SU-DHL-6 (cell line): ENCODE measurements at regions not wholly inside any gene's neighbourhood (a gene's known extent, or its start where the extent isn't known, plus 50 kb on each side); places are given as distances from the start of the nearest gene placed in this dataset.

Source experiments
- H2AFZ ChIP-seq: fragments of 200-600 bp; sonication (generic); 2 replicates; pipeline ENCODE4 v1.6.1; 2014; ENCODE audit warnings: low read depth, mild to moderate bottlenecking, moderate library complexity, mixed read lengths, antibody characterized with exemption, low read length; ENCODE audit not compliant: severe bottlenecking
- H3F3A ChIP-seq: fragments of 200-600 bp; shearing (Covaris generic); 2 replicates; pipeline ENCODE4 v1.6.0; 2016; ENCODE audit warnings: antibody characterized with exemption, mild to moderate bottlenecking; ENCODE audit not compliant: insufficient read depth
- H3K27ac ChIP-seq: fragments of 200-600 bp; sonication (generic); 2 replicates; pipeline ENCODE4 v1.5.1; 2016; ENCODE audit warnings: low read depth, mild to moderate bottlenecking, low read length, moderate library complexity, mixed read lengths
- H3K27me3 ChIP-seq: fragments of 200-600 bp; sonication (generic), shearing (Covaris generic); 2 replicates; pipeline ENCODE4 v1.6.0; 2014; ENCODE audit warnings: mild to moderate bottlenecking, low read length
- H3K36me3 ChIP-seq: fragments of 200-600 bp; sonication (generic); 2 replicates; pipeline ENCODE4 v1.6.1; 2014; ENCODE audit warnings: mild to moderate bottlenecking, low read length, mixed read lengths
- H3K4me2 ChIP-seq: fragments of 300-600, 200-600 bp; shearing (Covaris generic), sonication (generic); 2 replicates; pipeline ENCODE4 v1.6.0; 2014; ENCODE audit warnings: low read length, low read depth, mild to moderate bottlenecking; ENCODE audit not compliant: poor library complexity, severe bottlenecking
- H3K4me3 ChIP-seq: fragments of 200-600 bp; sonication (generic); 2 replicates; pipeline ENCODE4 v1.5.1; 2014; ENCODE audit warnings: antibody characterized with exemption, low read length, mild to moderate bottlenecking, mixed read lengths; ENCODE audit not compliant: insufficient read depth, poor library complexity, severe bottlenecking
- H3K79me2 ChIP-seq: fragments of 200-600 bp; sonication (generic); 2 replicates; pipeline ENCODE4 v1.6.1; 2014; ENCODE audit warnings: mild to moderate bottlenecking, low read length, moderate library complexity; ENCODE audit not compliant: insufficient read depth
- H3K9ac ChIP-seq: fragments of 200-600 bp; sonication (generic); 2 replicates; pipeline ENCODE4 v1.7.0; 2014; ENCODE audit warnings: mild to moderate bottlenecking, low read length
- H3K9me2 ChIP-seq: fragments of 200-600 bp; sonication (generic); replicated peaks from 2 replicates; pipeline ENCODE4 v1.6.1; 2014; ENCODE audit warnings: low read length; ENCODE audit not compliant: insufficient read depth
- H3K9me3 ChIP-seq: fragments of 200-600 bp; sonication (generic); 2 replicates; pipeline ENCODE4 v1.6.1; 2014; ENCODE audit warnings: low read length, mixed read lengths; ENCODE audit not compliant: insufficient read depth
- H4K20me1 ChIP-seq: fragments of 200-600 bp; sonication (generic); 2 replicates; pipeline ENCODE4 v1.6.1; 2014; ENCODE audit warnings: low read depth, mild to moderate bottlenecking, antibody characterized with exemption, low read length, moderate library complexity, mixed read lengths
- EZH2phosphoT487 ChIP-seq: fragments of 200-600 bp; sonication (generic), shearing (Covaris generic); conservative IDR thresholded peaks from 2 replicates; pipeline ENCODE4 v1.6.1; 2018; ENCODE audit warnings: mild to moderate bottlenecking, antibody characterized with exemption, low read length, moderate library complexity, mixed read lengths
- TF ChIP-seq, protein P1 (sequence below): fragments of 200-600 bp; sonication (generic); IDR thresholded peaks from one replicate; pipeline ENCODE4 v1.5.1; 2017; ENCODE audit warnings: antibody characterized with exemption, mild to moderate bottlenecking, low read length, moderate library complexity; ENCODE audit not compliant: insufficient read depth, poor library complexity, severe bottlenecking

DNA sequence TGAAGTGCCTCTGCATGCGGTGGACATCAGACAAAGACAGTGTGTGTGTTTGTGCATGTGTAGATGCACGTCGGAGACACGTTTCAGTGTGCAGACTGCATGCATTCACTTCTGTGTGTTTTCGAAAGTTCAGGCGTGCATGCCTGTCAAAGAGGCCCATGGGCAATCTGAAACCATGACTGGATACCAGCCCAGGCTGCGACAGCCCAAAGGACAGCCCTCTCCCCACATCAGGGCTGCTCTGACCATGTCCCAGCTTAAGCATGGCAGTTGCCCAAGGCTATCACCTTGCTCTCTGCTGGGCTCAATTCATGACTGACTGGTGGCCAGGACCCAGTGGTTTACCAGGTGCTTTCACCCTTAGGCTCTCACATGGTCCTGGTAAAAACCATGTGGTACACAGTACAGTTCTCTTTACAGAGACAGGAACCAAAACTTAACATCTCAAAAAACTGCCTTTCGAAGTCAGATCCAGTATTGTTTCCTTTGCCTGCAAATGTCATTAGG lies 423.7 kb upstream of the CADM1 start:
- no peak overlapping the region for H3K27ac ChIP-seq
- no peak overlapping the region for H3K9ac ChIP-seq
- H3K4me3 ChIP-seq: no peak overlapping the region

DNA sequence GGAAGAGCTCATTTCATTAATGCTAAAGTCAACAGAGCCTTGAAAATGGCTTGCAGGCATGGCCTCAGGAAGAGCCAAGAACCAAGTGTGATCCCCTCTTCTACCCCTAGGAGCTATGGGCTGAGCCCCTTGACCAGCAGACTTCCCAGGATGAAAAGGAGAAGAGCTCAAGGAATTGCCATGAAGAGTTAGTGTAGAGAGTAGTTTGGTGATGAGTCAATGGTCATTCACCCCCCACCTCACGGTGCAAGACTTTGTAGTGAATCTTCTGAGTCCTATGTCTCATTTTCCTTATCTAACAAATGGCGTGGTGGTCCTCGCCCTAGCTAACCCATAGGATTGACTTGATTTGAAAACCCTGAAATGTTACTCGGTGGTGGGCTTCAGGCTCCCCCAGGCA lies 422.4 kb upstream of the CADM1 start:
- Histone ChIP-seq H3K4me3 (no peak overlapping the region), H3K27ac (no peak overlapping the region)
- no peak for TF ChIP-seq EZH2phosphoT487
- TF ChIP-seq, protein P1, sequence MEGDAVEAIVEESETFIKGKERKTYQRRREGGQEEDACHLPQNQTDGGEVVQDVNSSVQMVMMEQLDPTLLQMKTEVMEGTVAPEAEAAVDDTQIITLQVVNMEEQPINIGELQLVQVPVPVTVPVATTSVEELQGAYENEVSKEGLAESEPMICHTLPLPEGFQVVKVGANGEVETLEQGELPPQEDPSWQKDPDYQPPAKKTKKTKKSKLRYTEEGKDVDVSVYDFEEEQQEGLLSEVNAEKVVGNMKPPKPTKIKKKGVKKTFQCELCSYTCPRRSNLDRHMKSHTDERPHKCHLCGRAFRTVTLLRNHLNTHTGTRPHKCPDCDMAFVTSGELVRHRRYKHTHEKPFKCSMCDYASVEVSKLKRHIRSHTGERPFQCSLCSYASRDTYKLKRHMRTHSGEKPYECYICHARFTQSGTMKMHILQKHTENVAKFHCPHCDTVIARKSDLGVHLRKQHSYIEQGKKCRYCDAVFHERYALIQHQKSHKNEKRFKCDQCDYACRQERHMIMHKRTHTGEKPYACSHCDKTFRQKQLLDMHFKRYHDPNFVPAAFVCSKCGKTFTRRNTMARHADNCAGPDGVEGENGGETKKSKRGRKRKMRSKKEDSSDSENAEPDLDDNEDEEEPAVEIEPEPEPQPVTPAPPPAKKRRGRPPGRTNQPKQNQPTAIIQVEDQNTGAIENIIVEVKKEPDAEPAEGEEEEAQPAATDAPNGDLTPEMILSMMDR: no peak

More for the DNA sequence above, 423.7 kb upstream of the CADM1 start:
- Histone ChIP-seq H4K20me1 (no peaks in the 10 kb centered on the region), H3K9me2 (no peaks in the 10 kb centered on the region), H3K27me3 (no peaks in the 10 kb centered on the region), H3F3A (0 out of 2 replicates have a peak, but pooled peaks cover 10% of the 10 kb centered on the region), H2AFZ (no peak overlapping the region), H3K4me2 (no peak overlapping the region), H3K9me3 (no peaks in the 10 kb centered on the region), H3K36me3 (no peaks in the 10 kb centered on the region), H3K79me2 (no peaks in the 10 kb centered on the region)
- TF ChIP-seq, protein P1: no peak
- no peak for TF ChIP-seq EZH2phosphoT487

DNA sequence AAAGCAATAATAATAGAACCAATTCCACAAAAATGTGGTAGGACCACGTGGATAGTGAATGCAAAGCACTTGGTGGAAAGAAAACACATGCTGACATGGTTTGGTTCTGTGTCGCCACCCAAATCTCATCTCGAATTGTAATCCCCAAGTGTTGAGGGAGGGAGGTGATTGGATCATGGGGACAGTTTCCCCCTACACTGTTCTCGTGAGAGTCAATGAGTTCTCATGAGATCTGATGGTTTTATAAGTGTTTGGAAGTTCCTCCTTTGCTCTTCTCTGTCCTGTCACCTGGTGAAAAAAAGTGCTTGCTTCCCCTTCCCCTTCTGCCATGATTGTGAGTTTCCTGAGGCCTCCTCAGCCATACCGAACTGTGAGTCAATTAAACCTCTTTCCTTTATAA lies 421.9 kb upstream of the CADM1 start:
- Histone ChIP-seq H2AFZ (no peak overlapping the region), H4K20me1 (no peaks in the 10 kb centered on the region), H3K36me3 (no peaks in the 10 kb centered on the region), H3K27me3 (no peaks in the 10 kb centered on the region), H3K4me3 (no peak overlapping the region), H3K4me2 (no peak overlapping the region), H3F3A (0 out of 2 replicates have a peak, but pooled peaks cover 10% of the 10 kb centered on the region), H3K79me2 (no peaks in the 10 kb centered on the region), H3K9me2 (no peaks in the 10 kb centered on the region), H3K27ac (no peak overlapping the region), H3K9ac (no peak overlapping the region), H3K9me3 (no peaks in the 10 kb centered on the region)
- TF ChIP-seq, protein P1: no peak
- TF ChIP-seq EZH2phosphoT487: no peak

More for the DNA sequence above, 422.4 kb upstream of the CADM1 start:
- Histone ChIP-seq H3K27me3 (no peaks in the 10 kb centered on the region), H3K9ac (no peak overlapping the region), H3F3A (0 out of 2 replicates have a peak, but pooled peaks cover 10% of the 10 kb centered on the region), H3K9me2 (no peaks in the 10 kb centered on the region), H3K79me2 (no peaks in the 10 kb centered on the region), H3K4me2 (no peak overlapping the region), H3K36me3 (no peaks in the 10 kb centered on the region), H3K9me3 (no peaks in the 10 kb centered on the region), H4K20me1 (no peaks in the 10 kb centered on the region), H2AFZ (no peak overlapping the region)
